Effector memory CD4-positive, alpha-beta T cell (primary cell): ENCODE measurements at regions not wholly inside any gene's neighbourhood (a gene's known extent, or its start where the extent isn't known, plus 50 kb on each side); places are given as distances from the start of the nearest gene placed in this dataset.

ENCODE experiments used
- DNase-seq, 3 donors: peaks; one replicate each; pipeline ENCODE4 v3.0.0-alpha.2; 2020
- H3K27ac ChIP-seq: 2 replicates; pipeline ENCODE4 v1.7.0; 2013; ENCODE audit warnings: mild to moderate bottlenecking, low read length, moderate library complexity; ENCODE audit not compliant: insufficient read depth, poor library complexity, severe bottlenecking
- H3K27me3 ChIP-seq: replicated peaks from 2 replicates; pipeline ENCODE4 v1.7.0; 2013; ENCODE audit warnings: mild to moderate bottlenecking, low read length; ENCODE audit not compliant: insufficient read depth, control insufficient read depth, poor library complexity, severe bottlenecking
- H3K36me3 ChIP-seq: 2 replicates; pipeline ENCODE4 v1.7.0; 2013; ENCODE audit warnings: mild to moderate bottlenecking, low read length, moderate library complexity; ENCODE audit not compliant: control insufficient read depth, insufficient read depth
- H3K4me1 ChIP-seq: 2 replicates; pipeline ENCODE4 v1.7.0; 2013; ENCODE audit warnings: low read length, mild to moderate bottlenecking; ENCODE audit not compliant: control insufficient read depth, insufficient read depth, poor library complexity, severe bottlenecking
- H3K4me3 ChIP-seq: 2 replicates; pipeline ENCODE4 v1.7.0; 2013; ENCODE audit warnings: low read length, low read depth, mild to moderate bottlenecking; ENCODE audit not compliant: insufficient read depth, poor library complexity, severe bottlenecking
- H3K9me3 ChIP-seq: 2 replicates; pipeline ENCODE4 v1.7.0; 2013; ENCODE audit warnings: mild to moderate bottlenecking, low read length, moderate library complexity; ENCODE audit not compliant: control insufficient read depth

GRCh38 chr14:54197369-54197768, 199.4 kb upstream of the CDKN3 start:
- no peak for DNase-seq
- H3K9me3 ChIP-seq: no peaks in the 10 kb centered on the region
- H3K27ac ChIP-seq: no peak overlapping the region
- no peaks in the 10 kb centered on the region for H3K27me3 ChIP-seq
- no peak overlapping the region for H3K4me3 ChIP-seq
- no peaks in the 10 kb centered on the region for H3K4me1 ChIP-seq
- no peaks in the 10 kb centered on the region for H3K36me3 ChIP-seq

GRCh38 chr14:54200726-54201125, 196.1 kb upstream of the CDKN3 start:
- DNase-seq: no peak
- Histone ChIP-seq H3K9me3 (no peaks in the 10 kb centered on the region), H3K4me1 (no peaks in the 10 kb centered on the region), H3K27me3 (no peaks in the 10 kb centered on the region), H3K27ac (no peak overlapping the region), H3K36me3 (no peaks in the 10 kb centered on the region), H3K4me3 (no peak overlapping the region)

GRCh38 chr14:54202288-54202687, 194.5 kb upstream of the CDKN3 start:
- Histone ChIP-seq H3K36me3 (no peaks in the 10 kb centered on the region), H3K27me3 (no peaks in the 10 kb centered on the region)
- no peak for DNase-seq

GRCh38 chr14:54206516-54206915, 190.3 kb upstream of the CDKN3 start:
- no peaks in the 10 kb centered on the region for H3K36me3 ChIP-seq
- no peaks in the 10 kb centered on the region for H3K4me1 ChIP-seq
- DNase-seq: no peak
- no peak overlapping the region for H3K4me3 ChIP-seq
- H3K27ac ChIP-seq: no peak overlapping the region
- no peaks in the 10 kb centered on the region for H3K27me3 ChIP-seq
- H3K9me3 ChIP-seq: no peaks in the 10 kb centered on the region

More at GRCh38 chr14:54202288-54202687, 194.5 kb upstream of the CDKN3 start:
- Histone ChIP-seq H3K4me3 (no peak overlapping the region), H3K27ac (no peak overlapping the region), H3K9me3 (no peaks in the 10 kb centered on the region), H3K4me1 (no peaks in the 10 kb centered on the region)

- no peak for DNase-seq
- Histone ChIP-seq H3K27me3 (no peaks in the 10 kb centered on the region), H3K27ac (no peak overlapping the region), H3K4me3 (no peak overlapping the region), H3K4me1 (no peaks in the 10 kb centered on the region), H3K9me3 (no peaks in the 10 kb centered on the region), H3K36me3 (no peaks in the 10 kb centered on the region)
These were observed 189.7 kb upstream of the CDKN3 start for GRCh38 chr14:54207075-54207474.

- Histone ChIP-seq H3K4me3 (no peak overlapping the region), H3K4me1 (no peaks in the 10 kb centered on the region)
- no peak for DNase-seq
These were observed 189.0 kb upstream of the CDKN3 start for GRCh38 chr14:54207476-54208462.

GRCh38 chr14:54208751-54209150, 188.1 kb upstream of the CDKN3 start:
- Histone ChIP-seq H3K27me3 (no peaks in the 10 kb centered on the region), H3K27ac (no peak overlapping the region), H3K36me3 (no peaks in the 10 kb centered on the region), H3K9me3 (no peaks in the 10 kb centered on the region), H3K4me1 (no peaks in the 10 kb centered on the region), H3K4me3 (no peak overlapping the region)
- no peak for DNase-seq

More at GRCh38 chr14:54207476-54208462, 189.0 kb upstream of the CDKN3 start:
- Histone ChIP-seq H3K27me3 (no peaks in the 10 kb centered on the region), H3K9me3 (no peaks in the 10 kb centered on the region), H3K36me3 (no peaks in the 10 kb centered on the region), H3K27ac (no peak overlapping the region)

- Histone ChIP-seq H3K27ac (no peak overlapping the region), H3K36me3 (no peaks in the 10 kb centered on the region), H3K4me1 (no peaks in the 10 kb centered on the region), H3K27me3 (no peaks in the 10 kb centered on the region), H3K9me3 (no peaks in the 10 kb centered on the region), H3K4me3 (no peak overlapping the region)
- DNase-seq: no peak
These were observed 187.1 kb upstream of the CDKN3 start for GRCh38 chr14:54209511-54210250.

GRCh38 chr14:54211551-54212308, 185.1 kb upstream of the CDKN3 start:
- no peak overlapping the region for H3K4me3 ChIP-seq
- H3K9me3 ChIP-seq: no peaks in the 10 kb centered on the region
- DNase-seq: no peak
- H3K36me3 ChIP-seq: no peaks in the 10 kb centered on the region
- no peaks in the 10 kb centered on the region for H3K4me1 ChIP-seq
- H3K27ac ChIP-seq: no peak overlapping the region
- H3K27me3 ChIP-seq: no peaks in the 10 kb centered on the region
